ENCODE measurements at regions not wholly inside any gene's neighbourhood (a gene's known extent, or its start where the extent isn't known, plus 50 kb on each side); places are given as distances from the start of the nearest gene placed in this dataset.

DNA sequence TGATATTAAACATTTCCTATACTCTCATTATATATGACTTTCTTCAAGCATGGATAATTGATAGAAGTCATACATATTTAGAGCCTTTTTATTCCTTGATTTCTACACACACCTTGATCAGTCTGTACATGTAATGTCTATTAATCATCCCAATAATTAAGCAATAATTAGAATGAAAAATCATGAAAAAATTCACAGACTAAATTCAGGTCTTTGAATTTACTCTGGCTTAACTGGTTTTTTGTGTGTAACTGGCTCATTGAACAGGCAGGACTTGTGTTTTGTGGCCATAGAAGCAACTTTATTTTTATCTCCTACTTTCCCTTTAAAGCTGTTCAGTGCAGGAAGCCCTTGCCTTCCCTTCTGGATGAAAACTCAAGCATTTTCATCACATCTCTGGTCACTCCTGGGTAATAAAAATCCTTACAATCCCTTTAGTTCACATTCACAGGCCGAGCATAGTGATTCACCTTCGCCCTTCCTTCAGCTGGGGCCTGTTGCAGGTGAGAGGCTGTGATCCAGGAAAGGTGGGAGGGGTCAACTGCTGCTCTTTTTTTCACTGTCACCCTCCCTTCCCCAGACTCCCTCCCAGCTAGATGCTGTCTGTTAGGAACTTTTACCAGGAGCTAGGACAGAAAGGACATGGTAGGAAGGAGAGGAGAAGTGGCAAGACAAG, 58.0 kb upstream of the ITSN2 start:
- H3K4me3 ChIP-seq (ENCODE audit: low read depth, low read length) = no peak overlapping the region
- H3K9me3 ChIP-seq = no peaks in the 10 kb centered on the region
- H3K4me1 ChIP-seq = no peaks in the 10 kb centered on the region
- no peak for TF ChIP-seq CTCF (IDR thresholded peaks at IDR 0.05; ENCODE audit: low read depth, low read length)
- no peaks in the 10 kb centered on the region for H3K27me3 ChIP-seq
- no peaks in the 10 kb centered on the region for H3K36me3 ChIP-seq
- no peak for DNase-seq

GRCh38 chr2:24412812-24413211, 52.5 kb upstream of the ITSN2 start:
- Histone ChIP-seq H3K36me3 (no peaks in the 10 kb centered on the region), H3K4me1 (no peaks in the 10 kb centered on the region), H3K27me3 (no peaks in the 10 kb centered on the region), H3K9me3 (no peaks in the 10 kb centered on the region), H3K4me3 (ENCODE audit: low read depth, low read length) (no peak overlapping the region)
- DNase-seq = no peak
- no peak for TF ChIP-seq CTCF (IDR thresholded peaks at IDR 0.05; ENCODE audit: low read depth, low read length)

DNA sequence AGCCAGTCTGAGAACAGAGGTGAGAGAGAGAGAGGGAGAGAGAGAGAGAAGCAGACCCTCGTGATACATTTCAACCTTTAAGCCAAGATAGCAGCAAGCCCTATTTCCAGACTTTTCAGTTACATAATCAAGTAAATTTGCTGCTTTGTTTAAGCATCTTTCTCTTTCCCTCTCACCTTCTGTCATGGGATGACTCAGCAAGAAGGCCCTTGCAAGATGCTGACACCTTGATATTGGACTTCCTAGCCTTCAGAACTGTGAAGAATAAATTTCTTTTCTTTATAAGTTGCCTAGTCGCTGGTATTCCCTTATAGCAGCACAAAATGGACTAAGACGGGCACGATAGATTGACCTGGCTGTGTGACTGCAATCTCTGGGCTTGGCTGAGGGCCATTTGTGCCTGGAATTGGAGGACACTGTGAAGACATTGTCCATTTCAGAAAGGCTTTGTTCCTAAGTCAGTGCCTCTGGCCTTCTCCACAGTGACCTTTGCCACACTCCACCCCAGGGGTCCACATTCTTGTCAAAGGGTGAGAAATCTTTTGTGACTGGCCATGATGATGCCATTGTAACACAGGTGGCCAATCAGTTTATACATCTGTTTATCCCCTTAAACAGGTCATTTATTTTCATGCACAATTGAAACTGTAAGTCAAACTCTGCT, 51.3 kb upstream of the ITSN2 start:
- Histone ChIP-seq H3K9me3 (no peaks in the 10 kb centered on the region), H3K4me3 (ENCODE audit: low read depth, low read length) (no peak overlapping the region), H3K27me3 (no peaks in the 10 kb centered on the region), H3K4me1 (no peaks in the 10 kb centered on the region), H3K36me3 (no peaks in the 10 kb centered on the region)
- DNase-seq = no peak
- no peak for TF ChIP-seq CTCF (IDR thresholded peaks at IDR 0.05; ENCODE audit: low read depth, low read length)

DNA sequence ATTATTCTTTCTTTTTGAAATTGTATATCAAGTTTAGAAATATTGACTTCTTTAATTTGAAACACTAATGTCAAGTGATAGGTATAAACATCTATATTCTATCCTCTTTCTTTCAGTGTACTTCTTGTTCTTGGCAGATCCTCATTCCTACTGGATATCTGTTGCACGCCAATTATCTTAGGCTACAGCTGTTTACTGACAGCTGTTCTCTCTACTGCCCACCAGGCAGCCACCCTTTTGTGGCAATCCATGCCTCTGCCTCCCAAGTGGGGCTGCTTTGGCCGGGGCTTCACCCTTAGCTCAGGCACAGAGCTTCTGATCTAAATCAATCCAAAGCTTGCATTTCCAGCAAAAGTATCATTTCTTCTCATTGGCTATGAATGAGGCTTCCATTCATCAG, 50.6 kb upstream of the ITSN2 start:
- no peaks in the 10 kb centered on the region for H3K27me3 ChIP-seq

GRCh38 chr2:24409700-24410556, 49.6 kb upstream of the ITSN2 start:
- H3K4me3 ChIP-seq (ENCODE audit: low read depth, low read length) = no peak overlapping the region
- H3K27me3 ChIP-seq = no peaks in the 10 kb centered on the region
- H3K4me1 ChIP-seq = no peaks in the 10 kb centered on the region
- peak; percentile 95 for TF ChIP-seq CTCF (IDR thresholded peaks at IDR 0.05; ENCODE audit: low read depth, low read length)
- H3K36me3 ChIP-seq = no peaks in the 10 kb centered on the region
- H3K9me3 ChIP-seq = no peaks in the 10 kb centered on the region
- peak; percentile 29 for DNase-seq

More for the DNA sequence above, 50.6 kb upstream of the ITSN2 start:
- Histone ChIP-seq H3K9me3 (no peaks in the 10 kb centered on the region), H3K4me1 (no peaks in the 10 kb centered on the region), H3K36me3 (no peaks in the 10 kb centered on the region), H3K4me3 (ENCODE audit: low read depth, low read length) (no peak overlapping the region)
- no peak for DNase-seq
- TF ChIP-seq CTCF (IDR thresholded peaks at IDR 0.05; ENCODE audit: low read depth, low read length) = no peak
